Fibroblast of the aortic adventitia (primary cell): ENCODE measurements at regions not wholly inside any gene's neighbourhood (a gene's known extent, or its start where the extent isn't known, plus 50 kb on each side); places are given as distances from the start of the nearest gene placed in this dataset.
"Not testable (repeated sequence)": the region's sequence is repeated elsewhere in the genome, so short reads cannot be mapped to it uniquely, and the experiment has no call there.

Experiments
- DNase-seq: peaks from one replicate; pipeline ENCODE4 v3.0.0-alpha.2; 2010; ENCODE audit warnings: low read depth
- H3K4me3 ChIP-seq: 2 replicates; pipeline ENCODE4 v1.5.1; 2011; ENCODE audit warnings: low read depth, mild to moderate bottlenecking, control low read depth, low read length, moderate library complexity
- TF ChIP-seq, protein P1 (sequence below): IDR thresholded peaks from 2 replicates; pipeline ENCODE4 v1.5.1; 2011; ENCODE audit warnings: mild to moderate bottlenecking, low read length, control low read depth, inconsistent platforms; ENCODE audit not compliant: insufficient read depth

DNA sequence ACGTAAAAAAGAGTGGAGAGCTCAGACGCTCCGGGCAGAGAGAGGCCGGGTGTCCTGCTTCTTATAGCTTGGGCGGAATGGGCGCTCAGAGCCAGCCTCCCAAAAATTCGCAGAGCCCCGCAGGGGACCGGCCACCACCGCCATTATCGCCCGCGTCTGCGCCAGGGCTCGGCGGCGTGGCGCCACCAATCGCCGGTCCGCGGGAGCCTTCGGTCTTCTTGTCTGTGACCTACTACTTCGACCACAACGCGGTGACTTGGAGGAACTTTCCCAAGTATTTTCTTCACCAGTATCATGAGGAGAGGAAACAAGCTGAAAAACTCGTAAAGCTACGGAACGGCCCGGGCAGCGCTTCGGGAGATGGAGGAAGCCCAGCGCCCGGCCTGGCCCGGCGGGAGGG, 1138.1 kb upstream of the CHAC2 start:
- H3K4me3 ChIP-seq: no peak overlapping the region
- TF ChIP-seq, protein P1, sequence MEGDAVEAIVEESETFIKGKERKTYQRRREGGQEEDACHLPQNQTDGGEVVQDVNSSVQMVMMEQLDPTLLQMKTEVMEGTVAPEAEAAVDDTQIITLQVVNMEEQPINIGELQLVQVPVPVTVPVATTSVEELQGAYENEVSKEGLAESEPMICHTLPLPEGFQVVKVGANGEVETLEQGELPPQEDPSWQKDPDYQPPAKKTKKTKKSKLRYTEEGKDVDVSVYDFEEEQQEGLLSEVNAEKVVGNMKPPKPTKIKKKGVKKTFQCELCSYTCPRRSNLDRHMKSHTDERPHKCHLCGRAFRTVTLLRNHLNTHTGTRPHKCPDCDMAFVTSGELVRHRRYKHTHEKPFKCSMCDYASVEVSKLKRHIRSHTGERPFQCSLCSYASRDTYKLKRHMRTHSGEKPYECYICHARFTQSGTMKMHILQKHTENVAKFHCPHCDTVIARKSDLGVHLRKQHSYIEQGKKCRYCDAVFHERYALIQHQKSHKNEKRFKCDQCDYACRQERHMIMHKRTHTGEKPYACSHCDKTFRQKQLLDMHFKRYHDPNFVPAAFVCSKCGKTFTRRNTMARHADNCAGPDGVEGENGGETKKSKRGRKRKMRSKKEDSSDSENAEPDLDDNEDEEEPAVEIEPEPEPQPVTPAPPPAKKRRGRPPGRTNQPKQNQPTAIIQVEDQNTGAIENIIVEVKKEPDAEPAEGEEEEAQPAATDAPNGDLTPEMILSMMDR: no peak

DNA sequence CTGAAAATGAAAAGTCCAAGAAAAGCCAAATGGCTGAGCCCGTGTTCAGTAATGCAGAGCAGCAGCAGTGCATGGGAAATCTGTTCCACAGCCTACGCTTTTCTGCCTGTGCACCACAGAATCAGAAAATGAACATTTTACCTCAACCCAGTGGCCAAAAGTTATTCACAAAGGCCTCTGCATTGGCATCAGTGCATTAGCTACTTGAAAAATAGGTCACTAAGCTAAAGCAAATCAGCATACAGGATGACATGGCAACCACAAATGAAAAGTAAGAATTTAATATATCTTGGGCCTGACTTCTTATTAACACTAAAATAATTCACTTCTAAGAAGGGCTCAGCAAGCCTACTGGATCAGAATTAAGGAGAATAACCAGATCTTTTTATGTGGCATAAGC, 1145.3 kb upstream of the CHAC2 start:
- H3K4me3 ChIP-seq: no peak overlapping the region
- TF ChIP-seq, protein P1: no peak
- DNase-seq: no peak

More for the DNA sequence above, 1138.1 kb upstream of the CHAC2 start:
- no peak for DNase-seq

DNA sequence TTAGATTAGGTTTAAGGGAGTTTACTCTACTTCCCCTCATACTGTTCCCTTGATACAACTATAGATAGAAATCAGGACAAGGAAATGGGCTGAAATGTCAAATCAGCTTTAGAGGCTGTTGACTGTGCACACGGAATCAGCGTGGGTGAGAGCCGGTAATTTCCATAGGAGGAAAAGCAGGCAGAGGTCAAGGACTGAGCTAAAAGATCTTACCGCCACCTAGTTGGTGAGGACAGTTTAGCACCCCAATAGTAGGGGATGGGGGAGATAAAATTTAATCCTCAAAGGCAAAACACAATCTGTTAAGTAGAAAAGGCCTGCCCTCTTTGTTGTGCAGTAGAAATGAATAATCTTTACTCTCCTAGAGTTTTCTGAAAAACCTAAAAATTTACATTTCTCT, 1154.5 kb upstream of the CHAC2 start:
- H3K4me3 ChIP-seq: no peak overlapping the region
- TF ChIP-seq, protein P1: no peak
- DNase-seq: no peak

DNA sequence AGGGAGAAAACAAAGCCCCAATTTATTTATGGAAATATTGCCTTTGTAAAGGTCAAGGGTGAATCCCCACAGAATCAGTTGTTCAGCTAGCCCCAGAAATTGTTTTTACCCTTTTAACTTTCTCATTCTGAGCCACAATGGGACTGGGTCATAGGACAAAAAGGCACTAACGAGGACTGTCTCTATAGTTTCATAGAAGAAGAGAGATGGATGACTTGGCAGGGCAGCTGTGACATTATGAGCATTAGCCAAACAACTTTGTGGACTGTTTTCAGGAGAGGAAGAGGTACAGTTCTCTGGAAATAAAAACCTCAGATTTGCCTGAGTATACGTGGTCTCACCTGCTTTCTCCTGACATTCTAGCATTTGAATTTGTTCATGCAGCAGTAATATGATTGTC, 1155.8 kb upstream of the CHAC2 start:
- no peak for DNase-seq
- TF ChIP-seq, protein P1: no peak
- H3K4me3 ChIP-seq: no peak overlapping the region

DNA sequence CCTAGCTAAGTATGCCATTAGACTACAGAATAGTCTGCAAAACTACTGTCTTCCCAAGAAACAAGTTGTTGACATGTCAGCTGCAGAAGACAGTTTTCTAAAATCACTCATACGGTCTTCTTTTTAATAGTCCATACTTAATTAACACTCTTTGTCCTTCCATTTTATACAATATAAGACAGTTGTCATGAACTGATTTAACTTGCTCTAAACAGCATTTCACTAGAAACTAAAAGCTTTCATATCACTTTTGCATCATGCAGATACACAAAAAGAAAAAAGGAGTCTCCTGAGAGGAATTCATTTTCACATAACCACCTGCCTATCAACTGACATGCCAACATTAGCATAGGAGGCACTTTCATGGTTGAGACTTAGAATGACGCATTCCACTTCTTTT, 1159.6 kb upstream of the CHAC2 start:
- TF ChIP-seq, protein P1: no peak
- DNase-seq: no peak
- H3K4me3 ChIP-seq: no peak overlapping the region

DNA sequence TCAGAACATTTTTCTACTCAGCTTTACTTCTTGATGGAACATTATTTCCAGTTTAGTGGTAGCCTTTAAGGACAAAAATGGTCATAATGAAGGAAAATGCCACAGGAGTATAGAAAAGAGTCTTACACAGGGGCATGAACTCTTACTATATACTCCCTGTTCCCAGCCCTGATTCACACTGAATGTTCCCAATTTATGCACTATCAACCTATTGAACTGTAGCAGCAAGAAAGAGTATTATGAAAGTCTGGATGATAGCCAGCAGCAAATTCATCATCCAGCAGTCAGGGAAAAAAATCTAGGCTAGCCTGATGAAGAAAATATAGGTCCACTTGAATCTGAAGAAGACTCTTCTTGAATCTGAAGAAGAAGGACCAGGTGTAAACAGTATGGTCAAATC, 1170.3 kb upstream of the CHAC2 start:
- DNase-seq: peak; percentile 14
- TF ChIP-seq, protein P1: no peak
- H3K4me3 ChIP-seq: no peak overlapping the region

DNA sequence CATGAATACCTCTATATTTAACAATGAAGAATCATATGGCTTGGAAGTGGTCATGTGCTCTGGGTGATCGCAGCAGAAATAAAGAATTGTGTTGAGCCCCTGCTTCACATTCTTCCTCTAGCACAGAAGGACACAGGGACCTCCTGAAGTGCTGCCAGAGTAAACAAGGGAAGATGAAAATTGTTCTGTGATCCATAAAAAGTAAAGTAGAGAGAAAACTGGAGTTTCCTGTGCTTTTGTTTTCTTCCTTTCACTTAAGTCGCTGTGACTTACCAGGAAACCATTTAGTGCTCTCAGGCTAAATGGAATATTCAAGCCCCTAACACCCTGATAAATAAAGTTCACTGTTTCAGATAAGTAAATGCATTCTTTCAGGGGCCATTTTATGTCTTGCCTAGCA, 1173.6 kb upstream of the CHAC2 start:
- no peak overlapping the region for H3K4me3 ChIP-seq
- TF ChIP-seq, protein P1: no peak
- DNase-seq: no peak

DNA sequence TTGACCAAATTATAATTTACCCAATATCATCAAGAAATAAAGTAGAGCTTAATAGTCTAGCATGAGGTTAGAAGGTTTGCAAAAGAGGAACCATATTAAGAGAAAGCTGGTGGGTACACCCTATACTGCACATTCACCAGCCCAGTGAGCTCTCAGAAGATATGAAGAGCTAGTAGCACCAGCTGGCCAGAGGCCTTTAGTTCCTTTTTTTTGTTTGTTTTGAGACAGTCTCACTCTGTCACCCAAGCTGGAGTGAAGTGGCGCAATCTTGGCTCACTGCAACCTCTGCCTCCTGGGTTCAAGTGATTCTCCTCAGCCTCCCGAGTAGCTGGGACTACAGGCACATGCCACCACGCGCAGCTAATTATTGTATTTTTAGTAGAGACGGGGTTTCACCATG, 1183.5 kb upstream of the CHAC2 start:
- DNase-seq, H3K4me3 ChIP-seq: not testable (repeated sequence)
